Hematopoietic multipotent progenitor cell treated with erythropoietin and hydrocortisone succinate and interleukin-3 and kit ligand, for 17 days (in vitro differentiated cells): ENCODE measurements at regions not wholly inside any gene's neighbourhood (a gene's known extent, or its start where the extent isn't known, plus 50 kb on each side); places are given as distances from the start of the nearest gene placed in this dataset.

Experiments used
- DNase-seq: peaks from one replicate; pipeline ENCODE4 v3.0.0-alpha.2; 2015; ENCODE audit warnings: low spot score

GRCh38 chr5:152337484-152337883, 67.6 kb downstream of the NMUR2 start:
- no peak for DNase-seq

- no peak for DNase-seq
Measured at GRCh38 chr5:152335461-152335860, 69.6 kb downstream of the NMUR2 start.

DNA sequence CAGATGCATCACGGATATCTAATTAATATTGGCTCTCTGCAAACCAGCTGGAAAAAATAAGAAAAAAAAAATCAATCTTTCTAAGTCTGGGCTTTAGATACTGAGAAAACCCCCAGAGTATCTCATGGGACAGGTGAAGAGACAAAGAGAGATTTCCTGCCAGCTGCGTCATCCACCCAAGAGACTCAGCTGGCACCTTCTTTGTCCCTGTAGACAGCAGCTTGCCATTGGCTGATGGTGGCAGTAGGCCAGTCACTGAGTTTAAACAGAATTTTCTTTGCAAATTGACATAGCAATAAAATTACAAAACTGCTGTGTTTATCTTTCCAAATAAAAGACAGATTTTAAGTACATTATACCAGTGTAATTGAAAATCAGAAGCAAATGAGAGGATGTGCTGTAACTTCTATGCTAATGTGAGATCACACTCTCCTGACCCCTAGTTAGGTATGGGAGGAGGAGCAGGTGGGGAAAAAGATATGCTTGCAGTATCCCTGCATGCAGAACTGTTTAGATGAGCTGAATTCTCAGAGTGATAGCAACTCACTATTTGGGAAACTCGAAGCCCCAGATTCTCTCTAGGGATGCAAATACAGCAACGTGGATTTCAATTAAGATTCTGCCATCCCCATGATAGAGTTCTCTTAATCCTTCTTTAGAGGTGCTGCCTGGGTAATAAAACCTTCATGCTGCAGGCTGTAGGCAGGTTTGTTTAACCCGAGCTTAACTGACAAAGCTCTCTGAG, 72.2 kb downstream of the NMUR2 start:
- DNase-seq: no peak

DNA sequence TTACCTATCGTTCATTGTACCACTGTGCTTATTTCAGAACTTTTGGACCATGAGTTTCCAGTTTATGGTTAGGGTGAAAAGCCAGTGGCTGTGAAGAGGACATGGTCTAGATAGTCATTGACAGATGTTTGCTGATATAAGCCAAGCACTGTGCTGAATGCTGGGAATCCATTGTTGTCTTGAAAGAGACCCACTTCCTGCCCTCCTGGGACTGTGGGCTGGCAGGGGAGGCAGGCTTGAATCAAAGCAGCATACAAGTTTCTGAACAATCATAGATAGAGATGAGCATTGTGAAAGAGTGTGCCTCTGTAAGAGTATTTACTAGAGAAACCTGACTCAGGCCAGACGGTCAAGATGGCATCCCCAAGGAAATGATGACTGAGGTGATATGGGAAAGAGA, 73.4 kb downstream of the NMUR2 start:
- DNase-seq: no peak

DNA sequence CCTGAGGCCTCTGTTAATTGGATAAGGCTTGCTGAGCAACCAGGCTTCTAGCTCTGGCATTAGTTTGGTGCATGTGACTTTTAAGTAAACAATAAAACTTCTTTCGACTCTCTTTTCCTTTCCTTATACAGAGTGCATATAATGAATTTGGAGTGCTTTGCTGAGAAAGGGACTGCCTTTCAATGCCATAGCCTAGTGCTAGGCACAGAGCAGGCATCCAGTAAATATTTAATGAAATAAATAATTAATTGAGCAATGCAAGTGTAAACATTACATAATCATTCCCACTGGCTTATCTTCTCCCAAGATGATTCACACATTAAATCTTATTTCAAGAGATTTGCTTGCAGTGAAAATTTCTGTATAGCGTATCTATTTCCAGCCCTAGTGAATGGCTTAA, 74.1 kb downstream of the NMUR2 start:
- DNase-seq: no peak

GRCh38 chr5:152329761-152330283, 75.3 kb downstream of the NMUR2 start:
- DNase-seq: no peak

DNA sequence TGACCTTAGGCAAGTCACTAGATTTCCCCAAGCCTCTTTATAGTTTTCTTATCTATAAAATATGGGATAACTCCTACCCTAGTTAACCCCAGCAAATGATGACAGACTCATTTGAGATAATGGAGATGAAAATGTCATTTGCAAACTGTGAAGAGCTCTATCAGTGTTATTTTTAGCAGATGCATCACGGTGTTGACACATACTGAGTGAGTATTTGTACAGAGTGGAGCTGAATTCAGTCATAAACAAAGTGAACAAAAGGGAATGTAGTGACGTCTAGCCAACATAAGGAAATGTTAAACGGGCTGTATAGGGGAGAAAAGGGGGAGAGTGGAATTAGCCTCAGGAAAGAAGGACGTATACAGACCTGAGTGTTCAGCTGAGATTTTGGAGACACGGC, 75.9 kb downstream of the NMUR2 start:
- no peak for DNase-seq

- no peak for DNase-seq
Measured at GRCh38 chr5:152315942-152316341, 89.1 kb downstream of the NMUR2 start.

GRCh38 chr5:152314196-152314829, 90.8 kb downstream of the NMUR2 start:
- no peak for DNase-seq

- DNase-seq: no peak
Measured at GRCh38 chr5:152309926-152310450, 95.1 kb downstream of the NMUR2 start.

GRCh38 chr5:152306386-152306785, 98.7 kb downstream of the NMUR2 start:
- DNase-seq: no peak

DNA sequence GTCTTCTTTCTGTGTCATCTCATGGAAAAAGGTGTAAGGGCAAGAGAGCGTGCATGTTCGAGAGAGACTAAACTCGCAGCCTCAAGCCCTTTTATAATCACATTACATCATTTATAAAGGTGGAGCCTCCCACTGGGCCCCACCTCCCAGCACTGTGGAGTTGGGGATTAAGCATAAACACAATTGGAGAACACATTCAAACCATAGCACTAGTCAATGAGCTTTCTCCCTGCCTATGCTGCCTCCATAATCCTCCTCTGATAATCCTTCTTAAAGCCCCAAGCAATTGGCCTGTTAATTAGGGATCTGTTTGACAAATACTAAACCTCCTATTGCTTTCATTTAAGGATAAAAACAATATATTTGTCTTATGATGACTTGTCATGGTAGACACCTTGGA, 99.6 kb downstream of the NMUR2 start:
- DNase-seq: no peak

DNA sequence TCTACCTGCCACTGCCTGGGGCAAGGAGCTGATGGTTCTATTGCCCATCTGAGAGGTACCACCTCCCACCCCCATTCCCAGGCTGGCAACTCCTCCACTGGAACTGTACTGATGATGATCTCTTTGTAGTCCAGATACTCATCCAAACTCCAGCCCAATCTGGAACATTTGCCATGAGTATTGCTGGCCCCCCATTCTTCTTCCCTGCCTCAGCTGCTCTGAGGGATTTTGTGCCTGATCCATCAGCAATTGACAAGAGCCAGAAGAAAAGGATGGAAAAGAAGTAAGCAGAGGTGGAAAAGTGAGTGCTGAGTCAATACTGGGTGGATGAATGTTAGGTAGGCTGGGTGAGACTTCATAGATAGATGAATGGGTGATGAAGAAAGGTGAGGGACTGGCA, 101.2 kb downstream of the NMUR2 start:
- no peak for DNase-seq

GRCh38 chr5:152297866-152298265, 107.2 kb downstream of the NMUR2 start:
- DNase-seq: no peak

DNA sequence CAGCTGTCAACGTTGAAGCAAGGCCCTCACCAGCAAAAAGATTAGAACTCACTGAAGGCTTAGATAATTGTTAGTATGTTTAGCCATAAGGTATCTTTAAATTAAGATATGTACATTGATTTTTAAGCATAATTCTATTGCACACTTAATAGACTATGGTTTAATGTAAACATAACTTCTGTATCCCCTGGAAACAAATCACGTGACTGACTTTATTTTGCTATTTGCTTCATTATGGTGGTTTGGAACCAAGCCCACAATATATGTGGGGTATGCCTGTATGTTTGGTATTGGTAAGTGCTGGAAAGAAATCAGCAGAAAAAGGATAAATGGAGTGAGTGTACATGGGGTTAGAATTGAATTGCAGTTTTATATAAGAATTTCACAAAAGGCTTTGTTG, 111.9 kb downstream of the NMUR2 start:
- no peak for DNase-seq

- DNase-seq: no peak
Measured at GRCh38 chr5:152290181-152290580, 114.9 kb downstream of the NMUR2 start.

DNA sequence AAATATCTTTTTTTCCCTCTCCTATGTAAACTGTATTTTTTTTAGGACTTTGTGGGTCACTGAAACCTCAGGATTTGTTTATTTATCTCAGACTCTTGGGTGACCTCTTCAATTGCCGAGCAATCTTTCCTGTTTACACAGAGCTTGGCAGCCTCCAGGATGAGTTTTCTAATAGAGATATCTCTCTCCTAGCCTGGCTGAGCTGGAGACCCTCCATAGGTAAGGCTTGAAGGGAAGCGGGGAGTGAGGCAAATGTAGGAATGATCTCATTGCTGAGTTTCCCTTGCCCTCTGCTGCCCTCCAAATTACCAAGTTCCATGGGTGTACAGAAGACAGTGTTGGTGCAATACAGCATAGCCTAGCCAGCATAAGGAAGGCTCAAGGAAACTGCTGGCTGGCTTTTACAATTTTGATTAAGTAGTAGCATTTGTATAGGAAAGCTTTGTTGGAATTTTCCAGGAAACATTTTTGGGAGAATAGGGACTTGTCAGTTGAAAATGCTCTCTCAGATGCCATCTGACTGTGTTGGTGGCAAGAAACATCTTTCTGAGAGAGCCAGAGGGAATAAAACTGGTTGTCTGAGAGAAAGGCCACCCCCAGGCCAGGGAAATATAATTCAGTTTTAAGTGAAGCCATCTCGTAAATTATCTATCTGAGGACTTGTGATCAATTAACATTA, 116.0 kb downstream of the NMUR2 start:
- DNase-seq: no peak

- DNase-seq: no peak
Measured at GRCh38 chr5:152288499-152288898, 116.6 kb downstream of the NMUR2 start.

- no peak for DNase-seq
Measured at GRCh38 chr5:152285764-152286163, 119.3 kb downstream of the NMUR2 start.

DNA sequence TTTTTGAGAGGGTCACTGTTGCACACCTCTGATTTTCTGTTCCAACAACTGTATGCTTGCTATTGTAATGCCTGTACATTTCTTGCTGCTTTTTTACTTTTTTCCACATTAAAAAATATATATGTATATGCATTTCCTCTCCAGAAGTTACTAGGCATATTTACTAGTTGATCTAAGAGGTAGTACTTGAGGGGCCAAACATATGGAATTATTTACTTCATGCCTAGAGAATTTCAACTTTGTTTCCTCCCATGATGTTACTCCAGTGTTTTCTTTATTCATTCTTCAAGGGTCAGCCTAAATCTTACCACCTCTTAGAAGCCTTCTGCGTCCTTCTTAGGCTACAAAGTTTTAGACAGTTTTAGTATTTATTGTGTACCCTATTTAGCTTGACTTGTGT, 122.7 kb downstream of the NMUR2 start:
- DNase-seq: no peak

DNA sequence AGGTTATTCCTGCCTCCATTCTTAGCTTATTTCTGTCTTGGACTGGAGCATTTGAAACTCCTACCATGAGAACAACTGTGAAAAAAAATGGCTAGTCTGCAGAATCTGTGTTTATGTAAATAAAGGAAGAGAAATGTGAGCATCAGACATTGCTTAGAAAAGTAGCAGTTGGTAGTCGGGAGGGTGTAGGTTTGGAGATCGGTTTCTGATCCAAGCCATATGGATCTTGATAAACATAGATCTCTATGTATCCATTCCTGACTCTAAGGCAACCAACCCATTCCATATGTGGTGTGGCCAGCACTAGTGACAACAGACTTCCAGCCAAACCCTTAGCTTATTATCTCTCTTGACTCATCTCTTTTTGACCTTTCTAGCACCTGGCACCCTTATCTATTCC, 127.1 kb downstream of the NMUR2 start:
- DNase-seq: no peak

- no peak for DNase-seq
Measured at GRCh38 chr5:152274224-152274623, 130.9 kb downstream of the NMUR2 start.

GRCh38 chr5:152271420-152271819, 133.7 kb downstream of the NMUR2 start:
- no peak for DNase-seq
